GM23338 (cell line): ENCODE measurements at regions not wholly inside any gene's neighbourhood (a gene's known extent, or its start where the extent isn't known, plus 50 kb on each side); places are given as distances from the start of the nearest gene placed in this dataset.

Source experiments
- ATAC-seq: fragments of 200-7000 bp; cut with Tn5 transposase; 3 replicates; pipeline ENCODE4 v1.9.1; 2020
- DNase-seq: peaks from one replicate; pipeline ENCODE4 v3.0.0-alpha.2; 2015; ENCODE audit warnings: low spot score
- H2AFZ ChIP-seq: fragments of 200-600 bp; sonication (generic); 2 replicates; pipeline ENCODE4 v1.8.0; 2016; ENCODE audit warnings: antibody characterized with exemption, mild to moderate bottlenecking, moderate library complexity
- H3F3A ChIP-seq: fragments of 200-600 bp; sonication (generic); replicated peaks from 2 replicates; pipeline ENCODE4 v1.8.0; 2017; ENCODE audit warnings: antibody characterized with exemption, mixed run types, low read depth
- H3K27ac ChIP-seq: fragments of 200-600 bp; sonication (generic); 2 replicates; pipeline ENCODE4 v1.6.1; 2016; ENCODE audit warnings: low read depth
- H3K27me3 ChIP-seq: fragments of 200-600 bp; sonication (generic); 2 replicates; pipeline ENCODE4 v1.8.0; 2016; ENCODE audit warnings: mild to moderate bottlenecking, mixed run types, moderate library complexity; ENCODE audit not compliant: insufficient read depth
- H3K36me3 ChIP-seq: fragments of 200-600 bp; sonication (generic); 2 replicates; pipeline ENCODE4 v1.8.0; 2016; ENCODE audit warnings: mild to moderate bottlenecking; ENCODE audit not compliant: insufficient read depth
- H3K4me1 ChIP-seq: fragments of 200-600 bp; sonication (generic); 2 replicates; pipeline ENCODE4 v1.8.0; 2016; ENCODE audit warnings: mild to moderate bottlenecking, moderate library complexity; ENCODE audit not compliant: insufficient read depth
- H3K4me2 ChIP-seq: fragments of 200-600 bp; sonication (generic); 2 replicates; pipeline ENCODE4 v1.7.1; 2017; ENCODE audit warnings: mixed run types
- H3K4me3 ChIP-seq: fragments of 200-600 bp; sonication (generic); 2 replicates; pipeline ENCODE4 v1.6.1; 2016; ENCODE audit warnings: mixed run types
- H3K79me2 ChIP-seq: fragments of 200-600 bp; sonication (generic); replicated peaks from 2 replicates; pipeline ENCODE4 v1.8.0; 2017; ENCODE audit warnings: mild to moderate bottlenecking; ENCODE audit not compliant: insufficient read depth
- H3K9me2 ChIP-seq: fragments of 200-600 bp; sonication (generic); 2 replicates; pipeline ENCODE4 v1.8.0; 2017; ENCODE audit not compliant: insufficient read depth
- H4K20me1 ChIP-seq: fragments of 200-600 bp; sonication (generic); replicated peaks from 2 replicates; pipeline ENCODE4 v1.8.0; 2017; ENCODE audit warnings: mild to moderate bottlenecking; ENCODE audit not compliant: insufficient read depth
- H3K27ac Mint-ChIP-seq: 2 replicates; pipeline ENCODE4 v1.8.0; 2020; ENCODE audit warnings: inconsistent platforms, mild to moderate bottlenecking, moderate library complexity, mixed read lengths
- H3K27me3 Mint-ChIP-seq: 3 replicates; pipeline ENCODE4 v1.8.0; 2022; ENCODE audit warnings: low read depth, mild to moderate bottlenecking, moderate library complexity, mixed read lengths, inconsistent platforms; ENCODE audit not compliant: insufficient read depth, poor library complexity
- H3K36me3 Mint-ChIP-seq: 3 replicates; pipeline ENCODE4 v1.8.0; 2021; ENCODE audit warnings: low read depth, mild to moderate bottlenecking, inconsistent platforms, moderate library complexity, mixed read lengths
- H3K4me1 Mint-ChIP-seq: 3 replicates; pipeline ENCODE4 v1.8.0; 2020; ENCODE audit warnings: mild to moderate bottlenecking, inconsistent platforms, mixed read lengths
- H3K4me3 Mint-ChIP-seq: 3 replicates; pipeline ENCODE4 v1.8.0; 2021; ENCODE audit warnings: moderate library complexity, mild to moderate bottlenecking, inconsistent platforms, mixed read lengths
- H3K9me3 Mint-ChIP-seq: 3 replicates; pipeline ENCODE4 v1.8.0; 2020; ENCODE audit warnings: moderate library complexity, mild to moderate bottlenecking, inconsistent platforms, mixed read lengths
- CREB1 ChIP-seq: fragments of 250-450 bp; sonication (Bioruptor Pico); IDR thresholded peaks from 2 replicates; pipeline ENCODE4 v1.5.0; 2020; ENCODE audit warnings: low read depth, mild to moderate bottlenecking, moderate library complexity
- EZH2 ChIP-seq: fragments of 200-600 bp; sonication (generic); IDR thresholded peaks from one replicate; pipeline ENCODE4 v1.8.0; 2017; ENCODE audit warnings: antibody characterized with exemption, mild to moderate bottlenecking, low read depth; ENCODE audit not compliant: unreplicated experiment
- JUNB ChIP-seq: IDR thresholded peaks from one replicate; pipeline ENCODE4 v1.6.1; 2016; ENCODE audit warnings: antibody characterized with exemption; ENCODE audit not compliant: unreplicated experiment
- NANOG ChIP-seq: IDR thresholded peaks from 2 replicates; pipeline ENCODE4 v1.6.1; 2016; ENCODE audit warnings: antibody characterized with exemption, borderline replicate concordance
- ZNF114 ChIP-seq: fragments of 250-450 bp; sonication (Bioruptor Pico); IDR thresholded peaks from 2 replicates; pipeline ENCODE4 v1.5.0; 2020; ENCODE audit warnings: mild to moderate bottlenecking, moderate library complexity
- TF ChIP-seq, protein P1 (sequence below): fragments of 250-450 bp; sonication (Bioruptor Pico); IDR thresholded peaks from 2 replicates; pipeline ENCODE4 v1.5.0; 2020; ENCODE audit warnings: mild to moderate bottlenecking, moderate library complexity
- TF ChIP-seq, protein P2 (sequence below): IDR thresholded peaks from one replicate; pipeline ENCODE4 v1.6.1; 2018; ENCODE audit warnings: antibody characterized with exemption; ENCODE audit not compliant: unreplicated experiment
- TF ChIP-seq, protein P3 (sequence below), 2 experiments: fragments of 200-600 bp in 1 of 2; sonication (generic) in 1 of 2; conservative IDR thresholded peaks; 2 replicates each; pipeline versions ENCODE4 v1.5.1 to v1.6.1; 2016 to 2017; ENCODE audit warnings: antibody characterized with exemption in 2 of 2, low read depth in 2 of 2, mild to moderate bottlenecking in 2 of 2, moderate library complexity in 1 of 2

DNA sequence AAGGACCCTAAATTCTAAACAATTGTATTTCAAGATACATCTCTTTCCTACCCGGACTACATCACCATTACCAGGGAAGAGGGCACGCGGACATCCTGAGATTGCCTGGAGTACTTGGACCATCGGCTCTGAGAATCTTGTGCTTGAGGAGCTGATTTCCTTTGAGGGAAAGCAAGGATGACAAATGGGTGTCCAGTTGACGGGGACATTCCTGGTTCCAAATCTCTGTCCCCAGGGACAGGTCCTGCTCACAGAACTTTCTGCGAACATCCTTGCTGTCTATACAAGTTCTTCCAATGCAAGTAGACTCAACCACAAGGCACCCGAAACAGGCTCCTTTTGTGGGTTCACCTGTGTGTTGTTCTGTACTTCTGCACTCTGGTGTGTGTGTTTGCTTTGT is 289.5 kb upstream of the MYT1L start (continued):
- TF ChIP-seq, protein P1, sequence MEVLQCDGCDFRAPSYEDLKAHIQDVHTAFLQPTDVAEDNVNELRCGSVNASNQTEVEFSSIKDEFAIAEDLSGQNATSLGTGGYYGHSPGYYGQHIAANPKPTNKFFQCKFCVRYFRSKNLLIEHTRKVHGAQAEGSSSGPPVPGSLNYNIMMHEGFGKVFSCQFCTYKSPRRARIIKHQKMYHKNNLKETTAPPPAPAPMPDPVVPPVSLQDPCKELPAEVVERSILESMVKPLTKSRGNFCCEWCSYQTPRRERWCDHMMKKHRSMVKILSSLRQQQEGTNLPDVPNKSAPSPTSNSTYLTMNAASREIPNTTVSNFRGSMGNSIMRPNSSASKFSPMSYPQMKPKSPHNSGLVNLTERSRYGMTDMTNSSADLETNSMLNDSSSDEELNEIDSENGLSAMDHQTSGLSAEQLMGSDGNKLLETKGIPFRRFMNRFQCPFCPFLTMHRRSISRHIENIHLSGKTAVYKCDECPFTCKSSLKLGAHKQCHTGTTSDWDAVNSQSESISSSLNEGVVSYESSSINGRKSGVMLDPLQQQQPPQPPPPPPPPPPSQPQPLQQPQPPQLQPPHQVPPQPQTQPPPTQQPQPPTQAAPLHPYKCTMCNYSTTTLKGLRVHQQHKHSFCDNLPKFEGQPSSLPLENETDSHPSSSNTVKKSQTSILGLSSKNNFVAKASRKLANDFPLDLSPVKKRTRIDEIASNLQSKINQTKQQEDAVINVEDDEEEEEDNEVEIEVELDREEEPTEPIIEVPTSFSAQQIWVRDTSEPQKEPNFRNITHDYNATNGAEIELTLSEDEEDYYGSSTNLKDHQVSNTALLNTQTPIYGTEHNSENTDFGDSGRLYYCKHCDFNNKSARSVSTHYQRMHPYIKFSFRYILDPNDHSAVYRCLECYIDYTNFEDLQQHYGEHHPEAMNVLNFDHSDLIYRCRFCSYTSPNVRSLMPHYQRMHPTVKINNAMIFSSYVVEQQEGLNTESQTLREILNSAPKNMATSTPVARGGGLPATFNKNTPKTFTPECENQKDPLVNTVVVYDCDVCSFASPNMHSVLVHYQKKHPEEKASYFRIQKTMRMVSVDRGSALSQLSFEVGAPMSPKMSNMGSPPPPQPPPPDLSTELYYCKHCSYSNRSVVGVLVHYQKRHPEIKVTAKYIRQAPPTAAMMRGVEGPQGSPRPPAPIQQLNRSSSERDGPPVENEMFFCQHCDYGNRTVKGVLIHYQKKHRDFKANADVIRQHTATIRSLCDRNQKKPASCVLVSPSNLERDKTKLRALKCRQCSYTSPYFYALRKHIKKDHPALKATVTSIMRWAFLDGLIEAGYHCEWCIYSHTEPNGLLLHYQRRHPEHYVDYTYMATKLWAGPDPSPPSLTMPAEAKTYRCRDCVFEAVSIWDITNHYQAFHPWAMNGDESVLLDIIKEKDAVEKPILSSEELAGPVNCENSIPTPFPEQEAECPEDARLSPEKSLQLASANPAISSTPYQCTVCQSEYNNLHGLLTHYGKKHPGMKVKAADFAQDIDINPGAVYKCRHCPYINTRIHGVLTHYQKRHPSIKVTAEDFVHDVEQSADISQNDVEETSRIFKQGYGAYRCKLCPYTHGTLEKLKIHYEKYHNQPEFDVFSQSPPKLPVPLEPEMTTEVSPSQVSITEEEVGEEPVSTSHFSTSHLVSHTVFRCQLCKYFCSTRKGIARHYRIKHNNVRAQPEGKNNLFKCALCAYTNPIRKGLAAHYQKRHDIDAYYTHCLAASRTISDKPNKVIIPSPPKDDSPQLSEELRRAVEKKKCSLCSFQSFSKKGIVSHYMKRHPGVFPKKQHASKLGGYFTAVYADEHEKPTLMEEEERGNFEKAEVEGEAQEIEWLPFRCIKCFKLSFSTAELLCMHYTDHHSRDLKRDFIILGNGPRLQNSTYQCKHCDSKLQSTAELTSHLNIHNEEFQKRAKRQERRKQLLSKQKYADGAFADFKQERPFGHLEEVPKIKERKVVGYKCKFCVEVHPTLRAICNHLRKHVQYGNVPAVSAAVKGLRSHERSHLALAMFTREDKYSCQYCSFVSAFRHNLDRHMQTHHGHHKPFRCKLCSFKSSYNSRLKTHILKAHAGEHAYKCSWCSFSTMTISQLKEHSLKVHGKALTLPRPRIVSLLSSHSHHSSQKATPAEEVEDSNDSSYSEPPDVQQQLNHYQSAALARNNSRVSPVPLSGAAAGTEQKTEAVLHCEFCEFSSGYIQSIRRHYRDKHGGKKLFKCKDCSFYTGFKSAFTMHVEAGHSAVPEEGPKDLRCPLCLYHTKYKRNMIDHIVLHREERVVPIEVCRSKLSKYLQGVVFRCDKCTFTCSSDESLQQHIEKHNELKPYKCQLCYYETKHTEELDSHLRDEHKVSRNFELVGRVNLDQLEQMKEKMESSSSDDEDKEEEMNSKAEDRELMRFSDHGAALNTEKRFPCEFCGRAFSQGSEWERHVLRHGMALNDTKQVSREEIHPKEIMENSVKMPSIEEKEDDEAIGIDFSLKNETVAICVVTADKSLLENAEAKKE (CRISPR knock-in tag) = no peak
- no peak for TF ChIP-seq NANOG
- no peak for TF ChIP-seq CREB1
- TF ChIP-seq JUNB = no peak
- TF ChIP-seq EZH2 = no peak
- no peak for TF ChIP-seq ZNF114

DNA sequence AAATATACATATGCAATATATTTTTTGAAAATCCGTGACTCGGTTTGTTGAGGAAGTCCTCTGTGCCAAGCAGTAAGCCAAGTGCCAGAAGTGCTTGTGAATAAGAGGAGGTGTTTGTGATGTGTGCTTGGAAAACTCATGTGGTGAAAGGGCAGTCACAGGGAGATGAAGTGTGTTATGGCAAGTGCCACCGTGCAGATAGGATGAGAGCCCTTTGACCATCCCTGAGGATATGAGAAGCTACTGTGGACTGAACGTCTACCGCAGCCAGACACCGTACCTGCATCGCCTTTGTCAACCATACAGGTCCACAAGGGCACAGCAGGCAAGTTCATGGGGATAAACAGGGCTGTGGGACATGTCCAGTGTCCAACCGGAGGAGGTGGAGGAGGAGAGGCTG is 288.9 kb upstream of the MYT1L start:
- Histone ChIP-seq H3K36me3 (no peaks in the 10 kb centered on the region), H3K4me1 (peaks cover 3% of the 10 kb centered on the region; the same call in 1 of the 2 replicates), H4K20me1 (no peaks in the 10 kb centered on the region), H3K4me2 (no peak overlapping the region), H2AFZ (no peak overlapping the region), H3K4me3 (no peak overlapping the region), H3F3A (no peaks in the 10 kb centered on the region), H3K27me3 (no peaks in the 10 kb centered on the region), H3K9me2 (no peaks in the 10 kb centered on the region), H3K27ac (no peak overlapping the region), H3K79me2 (no peaks in the 10 kb centered on the region)
- DNase-seq = no peak
- no peaks in the 10 kb centered on the region for H3K9me3 Mint-ChIP-seq
- H3K27ac Mint-ChIP-seq = no peak overlapping the region
- H3K36me3 Mint-ChIP-seq = no peaks in the 10 kb centered on the region
- H3K4me1 Mint-ChIP-seq = peaks cover 8% of the 10 kb centered on the region; the same call in 2 of the 3 replicates
- H3K27me3 Mint-ChIP-seq = peaks cover 7% of the 10 kb centered on the region
- H3K4me3 Mint-ChIP-seq = no peak overlapping the region
- no peak for ATAC-seq
- TF ChIP-seq, protein P2, sequence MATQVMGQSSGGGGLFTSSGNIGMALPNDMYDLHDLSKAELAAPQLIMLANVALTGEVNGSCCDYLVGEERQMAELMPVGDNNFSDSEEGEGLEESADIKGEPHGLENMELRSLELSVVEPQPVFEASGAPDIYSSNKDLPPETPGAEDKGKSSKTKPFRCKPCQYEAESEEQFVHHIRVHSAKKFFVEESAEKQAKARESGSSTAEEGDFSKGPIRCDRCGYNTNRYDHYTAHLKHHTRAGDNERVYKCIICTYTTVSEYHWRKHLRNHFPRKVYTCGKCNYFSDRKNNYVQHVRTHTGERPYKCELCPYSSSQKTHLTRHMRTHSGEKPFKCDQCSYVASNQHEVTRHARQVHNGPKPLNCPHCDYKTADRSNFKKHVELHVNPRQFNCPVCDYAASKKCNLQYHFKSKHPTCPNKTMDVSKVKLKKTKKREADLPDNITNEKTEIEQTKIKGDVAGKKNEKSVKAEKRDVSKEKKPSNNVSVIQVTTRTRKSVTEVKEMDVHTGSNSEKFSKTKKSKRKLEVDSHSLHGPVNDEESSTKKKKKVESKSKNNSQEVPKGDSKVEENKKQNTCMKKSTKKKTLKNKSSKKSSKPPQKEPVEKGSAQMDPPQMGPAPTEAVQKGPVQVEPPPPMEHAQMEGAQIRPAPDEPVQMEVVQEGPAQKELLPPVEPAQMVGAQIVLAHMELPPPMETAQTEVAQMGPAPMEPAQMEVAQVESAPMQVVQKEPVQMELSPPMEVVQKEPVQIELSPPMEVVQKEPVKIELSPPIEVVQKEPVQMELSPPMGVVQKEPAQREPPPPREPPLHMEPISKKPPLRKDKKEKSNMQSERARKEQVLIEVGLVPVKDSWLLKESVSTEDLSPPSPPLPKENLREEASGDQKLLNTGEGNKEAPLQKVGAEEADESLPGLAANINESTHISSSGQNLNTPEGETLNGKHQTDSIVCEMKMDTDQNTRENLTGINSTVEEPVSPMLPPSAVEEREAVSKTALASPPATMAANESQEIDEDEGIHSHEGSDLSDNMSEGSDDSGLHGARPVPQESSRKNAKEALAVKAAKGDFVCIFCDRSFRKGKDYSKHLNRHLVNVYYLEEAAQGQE = no peak
- TF ChIP-seq, protein P3, sequence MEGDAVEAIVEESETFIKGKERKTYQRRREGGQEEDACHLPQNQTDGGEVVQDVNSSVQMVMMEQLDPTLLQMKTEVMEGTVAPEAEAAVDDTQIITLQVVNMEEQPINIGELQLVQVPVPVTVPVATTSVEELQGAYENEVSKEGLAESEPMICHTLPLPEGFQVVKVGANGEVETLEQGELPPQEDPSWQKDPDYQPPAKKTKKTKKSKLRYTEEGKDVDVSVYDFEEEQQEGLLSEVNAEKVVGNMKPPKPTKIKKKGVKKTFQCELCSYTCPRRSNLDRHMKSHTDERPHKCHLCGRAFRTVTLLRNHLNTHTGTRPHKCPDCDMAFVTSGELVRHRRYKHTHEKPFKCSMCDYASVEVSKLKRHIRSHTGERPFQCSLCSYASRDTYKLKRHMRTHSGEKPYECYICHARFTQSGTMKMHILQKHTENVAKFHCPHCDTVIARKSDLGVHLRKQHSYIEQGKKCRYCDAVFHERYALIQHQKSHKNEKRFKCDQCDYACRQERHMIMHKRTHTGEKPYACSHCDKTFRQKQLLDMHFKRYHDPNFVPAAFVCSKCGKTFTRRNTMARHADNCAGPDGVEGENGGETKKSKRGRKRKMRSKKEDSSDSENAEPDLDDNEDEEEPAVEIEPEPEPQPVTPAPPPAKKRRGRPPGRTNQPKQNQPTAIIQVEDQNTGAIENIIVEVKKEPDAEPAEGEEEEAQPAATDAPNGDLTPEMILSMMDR (conservative IDR thresholded peaks at IDR 0.05; ENCODE audit: low read depth in 2 of 2) = no peak
